H1 (cell line): ENCODE measurements at regions not wholly inside any gene's neighbourhood (a gene's known extent, or its start where the extent isn't known, plus 50 kb on each side); places are given as distances from the start of the nearest gene placed in this dataset.

Experiments used
- CTCF ChIA-PET: fragments of 300-600 bp; sonication (Branson Sonifier 250); formaldehyde crosslinking; loops from one replicate; lab custom pipeline; 2021; ENCODE audit not compliant: partially characterized antibody; lab: Charles Lee
- POLR2A ChIA-PET: fragments of 300-600 bp; sonication (Branson Sonifier 250); formaldehyde crosslinking; loops from one replicate; lab custom pipeline; 2021; ENCODE audit warnings: inconsistent platforms; ENCODE audit not compliant: partially characterized antibody; lab: Charles Lee
- DNase-seq, 2 experiments: peaks; one replicate each; pipeline versions ENCODE4 v3.0.0 to v3.0.0-alpha.2; 2010 to 2022; ENCODE audit warnings: low spot score in 2 of 2, low read depth in 1 of 2, mixed read lengths in 1 of 2
- FAIRE-seq: peaks from 2 replicates; lab custom pipeline; 2011; peaks lifted over from hg19 to GRCh38; lab: Jason Lieb, UNC
- H2AFZ ChIP-seq: 2 replicates; pipeline ENCODE4 v1.8.1; 2012; ENCODE audit warnings: low read length, inconsistent platforms
- H2AK5ac ChIP-seq: 2 replicates; pipeline ENCODE4 v1.6.1; 2013; ENCODE audit warnings: low read depth, low read length
- H2BK120ac ChIP-seq: replicated peaks from 2 replicates; pipeline ENCODE3; 2013; ENCODE audit warnings: low read depth, low read length, inconsistent platforms
- H2BK12ac ChIP-seq: 2 replicates; pipeline ENCODE4 v1.6.1; 2013; ENCODE audit warnings: low read depth, low read length
- H2BK15ac ChIP-seq: 2 replicates; pipeline ENCODE4 v1.6.1; 2013; ENCODE audit warnings: low read length
- H2BK20ac ChIP-seq: 2 replicates; pipeline ENCODE4 v1.6.1; 2013; ENCODE audit warnings: low read length
- H2BK5ac ChIP-seq: 2 replicates; pipeline ENCODE4 v1.6.1; 2013; ENCODE audit warnings: low read depth, low read length
- H3K14ac ChIP-seq: 2 replicates; pipeline ENCODE4 v1.6.1; 2013; ENCODE audit warnings: inconsistent platforms; ENCODE audit not compliant: insufficient read length
- H3K18ac ChIP-seq: 2 replicates; pipeline ENCODE4 v1.6.1; 2013; ENCODE audit warnings: low read length; ENCODE audit errors: extremely low read depth
- H3K23ac ChIP-seq: 2 replicates; pipeline ENCODE4 v1.6.1; 2013; ENCODE audit warnings: inconsistent platforms; ENCODE audit not compliant: insufficient read length
- H3K23me2 ChIP-seq: 2 replicates; pipeline ENCODE4 v1.6.1; 2013; ENCODE audit warnings: low read depth, low read length
- H3K27ac ChIP-seq: 2 replicates; pipeline ENCODE4 v1.6.1; 2011; ENCODE audit warnings: low read depth, low read length, inconsistent platforms
- H3K27me3 ChIP-seq, 4 experiments: replicated peaks in 1 of 4; 1 replicate in 1 of 4; 2 replicates in 3 of 4; pipeline versions ENCODE4 v1.6.1 to v1.8.1; 2011 to 2013; ENCODE audit warnings: low read length in 3 of 4, mild to moderate bottlenecking in 3 of 4, inconsistent platforms in 2 of 4, mixed read lengths in 2 of 4, moderate library complexity in 1 of 4; ENCODE audit not compliant: control insufficient read depth in 3 of 4, insufficient read depth in 3 of 4; ENCODE audit errors: extremely low read depth in 1 of 4
- H3K36me3 ChIP-seq, 4 experiments: 2 replicates each; pipeline versions ENCODE4 v1.6.1 to v1.8.1; 2011 to 2013; ENCODE audit warnings: mild to moderate bottlenecking in 4 of 4, low read length in 3 of 4, moderate library complexity in 2 of 4, control low read depth in 1 of 4, inconsistent platforms in 1 of 4; ENCODE audit not compliant: insufficient read depth in 4 of 4, control insufficient read depth in 2 of 4
- H3K4ac ChIP-seq: replicated peaks from 2 replicates; pipeline ENCODE3; 2013; ENCODE audit warnings: low read length, low read depth, mixed read lengths, inconsistent platforms; ENCODE audit not compliant: insufficient read length
- H3K4me1 ChIP-seq, 4 experiments: replicated peaks in 1 of 4; 1 replicate in 1 of 4; 2 replicates in 3 of 4; pipeline versions ENCODE4 v1.6.1 to v1.8.1; 2011 to 2013; ENCODE audit warnings: low read length in 3 of 4, inconsistent platforms in 2 of 4, mixed read lengths in 1 of 4; ENCODE audit not compliant: insufficient read depth in 4 of 4, control insufficient read depth in 3 of 4
- H3K4me2 ChIP-seq, 2 experiments: 2 replicates each; pipeline versions ENCODE4 v1.6.1 to v1.8.1; 2011 to 2013; ENCODE audit warnings: low read depth in 2 of 2, low read length in 2 of 2, control low read depth in 1 of 2, inconsistent platforms in 1 of 2, mild to moderate bottlenecking in 1 of 2; ENCODE audit not compliant: insufficient read depth in 1 of 2
- H3K4me3 ChIP-seq, 4 experiments: fragments of 200-600, 300-600 bp in 1 of 4; sonication (generic), shearing (Covaris generic), sonication (Bioruptor Twin) in 1 of 4; 2 replicates each; pipeline versions ENCODE4 v1.5.1 to v1.8.1; 2011 to 2016; ENCODE audit warnings: low read length in 4 of 4, low read depth in 3 of 4, control low read depth in 2 of 4, inconsistent platforms in 2 of 4, mild to moderate bottlenecking in 2 of 4, mixed read lengths in 1 of 4, moderate library complexity in 1 of 4; ENCODE audit not compliant: insufficient read depth in 2 of 4; ENCODE audit errors: extremely low read depth in 1 of 4
- H3K56ac ChIP-seq: replicated peaks from 2 replicates; pipeline ENCODE3; 2013; ENCODE audit warnings: low read depth, mild to moderate bottlenecking, mixed read lengths, low read length, inconsistent platforms; ENCODE audit not compliant: insufficient read length
- H3K79me1 ChIP-seq: 2 replicates; pipeline ENCODE4 v1.6.1; 2013; ENCODE audit warnings: low read depth, low read length, control low read depth
- H3K79me2 ChIP-seq, 2 experiments: 2 replicates each; pipeline versions ENCODE4 v1.6.1 to v1.8.1; 2012 to 2013; ENCODE audit warnings: low read length in 2 of 2, mild to moderate bottlenecking in 2 of 2, inconsistent platforms in 1 of 2; ENCODE audit not compliant: insufficient read depth in 2 of 2, control insufficient read depth in 1 of 2
- H3K9ac ChIP-seq, 4 experiments: replicated peaks in 1 of 4; 1 replicate in 1 of 4; 2 replicates in 3 of 4; pipeline versions ENCODE4 v1.6.1 to v1.8.1; 2011 to 2013; ENCODE audit warnings: low read depth in 3 of 4, low read length in 3 of 4, control low read depth in 2 of 4, mild to moderate bottlenecking in 2 of 4, moderate library complexity in 2 of 4, inconsistent platforms in 1 of 4; ENCODE audit errors: extremely low read depth in 1 of 4
- H3K9me3 ChIP-seq, 2 experiments: 2 replicates each; pipeline versions ENCODE4 v1.6.1 to v1.8.1; 2012 to 2013; ENCODE audit warnings: mild to moderate bottlenecking in 2 of 2, moderate library complexity in 2 of 2, control low read depth in 1 of 2, inconsistent platforms in 1 of 2, low read depth in 1 of 2, low read length in 1 of 2, mixed read lengths in 1 of 2; ENCODE audit not compliant: insufficient read depth in 2 of 2
- H4K20me1 ChIP-seq, 2 experiments: replicated peaks in 1 of 2; 2 replicates each; pipeline versions ENCODE3 to v1.8.1; 2011 to 2013; ENCODE audit warnings: inconsistent platforms in 2 of 2, low read length in 2 of 2, mild to moderate bottlenecking in 1 of 2; ENCODE audit not compliant: insufficient read depth in 2 of 2, control insufficient read depth in 1 of 2
- H4K5ac ChIP-seq: 2 replicates; pipeline ENCODE4 v1.6.1; 2013; ENCODE audit warnings: low read length, low read depth, mixed read lengths, inconsistent platforms; ENCODE audit not compliant: insufficient read length
- H4K8ac ChIP-seq: 2 replicates; pipeline ENCODE4 v1.8.0; 2013; ENCODE audit warnings: mild to moderate bottlenecking, moderate library complexity, low read length, inconsistent platforms; ENCODE audit not compliant: insufficient read depth; ENCODE audit errors: extremely low read depth
- H4K91ac ChIP-seq: replicated peaks from 2 replicates; pipeline ENCODE3; 2013; ENCODE audit warnings: low read length, mixed read lengths, inconsistent platforms; ENCODE audit not compliant: insufficient read length
- CEBPB ChIP-seq: IDR thresholded peaks from 2 replicates; pipeline ENCODE4 v1.6.1; 2012; ENCODE audit warnings: low read depth, low read length
- CTCF ChIP-seq, 3 experiments: IDR thresholded peaks; 1 replicate in 2 of 3; 2 replicates in 1 of 3; pipeline versions ENCODE4 v1.5.1 to v1.6.1; 2011; ENCODE audit warnings: low read length in 3 of 3, mild to moderate bottlenecking in 3 of 3, inconsistent platforms in 2 of 3, low read depth in 1 of 3, moderate library complexity in 1 of 3; ENCODE audit not compliant: insufficient read depth in 1 of 3; ENCODE audit errors: control extremely low read depth in 1 of 3
- FOSL1 ChIP-seq: IDR thresholded peaks from 2 replicates; pipeline ENCODE4 v1.6.1; 2011; ENCODE audit warnings: mild to moderate bottlenecking, low read depth, low read length, moderate library complexity; ENCODE audit not compliant: insufficient read depth
- JUND ChIP-seq: IDR thresholded peaks from 2 replicates; pipeline ENCODE4 v1.6.1; 2011; ENCODE audit warnings: mild to moderate bottlenecking, improper control_type of control experiment, low read length
- RAD21 ChIP-seq, 2 experiments: IDR thresholded peaks in 1 of 2; conservative IDR thresholded peaks in 1 of 2; 2 replicates each; pipeline ENCODE4 v1.6.1; 2011; ENCODE audit warnings: low read depth in 2 of 2, low read length in 2 of 2, improper control_type of control experiment in 1 of 2, inconsistent platforms in 1 of 2, mild to moderate bottlenecking in 1 of 2, moderate library complexity in 1 of 2
- SIRT6 ChIP-seq: IDR thresholded peaks from one replicate; pipeline ENCODE4 v1.7.1; 2012; ENCODE audit warnings: low read length, inconsistent platforms
- WGBS, 2 experiments: shearing (Covaris generic) in 1 of 2; methylation state at CpG; one replicate each; pipeline versions ENCODE4 v1.1.6 to v1.1.7; 2013 to 2015; ENCODE audit warnings: low lambda C conversion rate in 2 of 2, mixed read lengths in 2 of 2, inconsistent platforms in 1 of 2, low coverage in 1 of 2, missing lambda C conversion rate in 1 of 2; ENCODE audit not compliant: insufficient replicate concordance in 2 of 2, insufficient coverage in 1 of 2, insufficient read length in 1 of 2; ENCODE audit errors: extremely low coverage in 1 of 2, missing lambda C conversion rate in 1 of 2; 5-methylcytosine and 5-hydroxymethylcytosine counted together

GRCh38 chr2:47313141-47313691 is 55.9 kb upstream of the EPCAM start:
- 78% methylated on average over 6 of the region's 6 CpGs; no CpG with 5 or more reads in 1 of the 2 experiments for WGBS, 2 experiments
- Histone ChIP-seq H2AK5ac (no peak overlapping the region), H3K27ac (no peak overlapping the region), H3K9ac (no peak overlapping the region), H3K23me2 (no peaks in the 10 kb centered on the region), H2BK15ac (no peak overlapping the region), H4K8ac (peak overlapping the region; percentile 29; the same call in 1 of the 2 replicates), H2BK120ac (no peak overlapping the region)
- POLR2A ChIA-PET = interaction anchor here (0.7 to 2.6 kb wide), 2 partner anchors 9 to 192 kb away, joined by 3 to 6 read pairs; no protein-coding TSS in a partner anchor
- DNase-seq (no peak), FAIRE-seq (no peak)
- TF ChIP-seq CTCF (IDR thresholded peaks at IDR 0.05; ENCODE audit: control extremely low read depth in 1 of 3, insufficient read depth in 1 of 3, low read depth in 1 of 3, low read length in 3 of 3) (peak; percentile 4 to 30 (median 29); a peak in 3 of 4 replicates), CEBPB (no peak), FOSL1 (no peak), SIRT6 (no peak), JUND (0 out of 2 replicates have a peak, but pooled peaks have one; percentile 35), RAD21 (IDR thresholded peaks at IDR 0.05 in 1 of 2, conservative IDR thresholded peaks at IDR 0.05 in 1 of 2; ENCODE audit: low read depth in 2 of 2, low read length in 2 of 2) (peak; percentile 56 to 61)
- TF ChIP-seq, all 59 proteins: peak for 3
- H4K20me1 ChIP-seq = no peaks in the 10 kb centered on the region
- H3K23ac ChIP-seq = no peak overlapping the region
- no peak overlapping the region for H2BK12ac ChIP-seq
- H4K91ac ChIP-seq = no peak overlapping the region
- H3K4ac ChIP-seq = peak overlapping the region; percentile 41
- H3K9me3 ChIP-seq = no peaks in the 10 kb centered on the region
- no peaks in the 10 kb centered on the region for H3K36me3 ChIP-seq
- H2BK5ac ChIP-seq = no peak overlapping the region
- no peaks in the 10 kb centered on the region for H3K79me1 ChIP-seq
- no peak overlapping the region for H4K5ac ChIP-seq
- H2AFZ ChIP-seq = no peak overlapping the region
- no peak overlapping the region for H3K4me2 ChIP-seq
- H3K4me1 ChIP-seq = peaks cover 0 to 13% (median 10%) of the 10 kb centered on the region in 4 experiments; a peak in 6 of 7 replicates
- H3K79me2 ChIP-seq = no peaks in the 10 kb centered on the region
- no peak overlapping the region for H3K14ac ChIP-seq
- H3K56ac ChIP-seq = no peak overlapping the region
- no peak overlapping the region for H2BK20ac ChIP-seq
- no peak overlapping the region for H3K18ac ChIP-seq
- CTCF ChIA-PET = interaction anchor here (0.6 to 16.2 kb wide), 29 partner anchors 9 to 477 kb away, joined by 3 to 164 read pairs (median 4); no protein-coding TSS in a partner anchor
- H3K27me3 ChIP-seq = no peaks in the 10 kb centered on the region
- H3K4me3 ChIP-seq = no peak overlapping the region
